SK-N-SH treated with all-trans-retinoic acid at 6 μM for 48 hours (cell line): ENCODE measurements at regions not wholly inside any gene's neighbourhood (a gene's known extent, or its start where the extent isn't known, plus 50 kb on each side); places are given as distances from the start of the nearest gene placed in this dataset.

ENCODE experiments used
- ARNTL ChIP-seq: fragments of 450-650 bp; formaldehyde crosslinking; IDR thresholded peaks from 2 replicates; pipeline ENCODE4 v1.5.0; 2020; ENCODE audit warnings: low read depth, mild to moderate bottlenecking, moderate library complexity, borderline replicate concordance
- ESRRG ChIP-seq: fragments of 250-450 bp; sonication (Bioruptor Pico); IDR thresholded peaks from 2 replicates; pipeline ENCODE4 v1.6.1; 2021; ENCODE audit warnings: mild to moderate bottlenecking
- ISL1 ChIP-seq: fragments of 250-450 bp; sonication (Bioruptor Pico); IDR thresholded peaks from 2 replicates; pipeline ENCODE4 v2.1.2; 2022; ENCODE audit warnings: mild to moderate bottlenecking, moderate library complexity
- OSR1 ChIP-seq: fragments of 250-450 bp; sonication (Bioruptor Pico); IDR thresholded peaks from 2 replicates; pipeline ENCODE4 v1.8.0; 2022; ENCODE audit warnings: moderate library complexity, mild to moderate bottlenecking, inconsistent platforms
- TOX ChIP-seq: fragments of 250-450 bp; sonication (Bioruptor Pico); IDR thresholded peaks from 2 replicates; pipeline ENCODE4 v1.8.0; 2021; ENCODE audit warnings: mild to moderate bottlenecking, moderate library complexity, borderline replicate concordance
- ZFP3 ChIP-seq: fragments of 250-450 bp; sonication (Bioruptor Pico); IDR thresholded peaks from 2 replicates; pipeline ENCODE4 v1.5.0; 2020; ENCODE audit warnings: mild to moderate bottlenecking, moderate library complexity
- ZFP30 ChIP-seq: fragments of 450-650 bp; formaldehyde crosslinking; IDR thresholded peaks from 2 replicates; pipeline ENCODE4 v1.5.0; 2022; ENCODE audit warnings: mild to moderate bottlenecking, moderate library complexity
- ZNF70 ChIP-seq: fragments of 450-650 bp; formaldehyde crosslinking; IDR thresholded peaks from 2 replicates; pipeline ENCODE4 v1.5.0; 2020; ENCODE audit warnings: mild to moderate bottlenecking, moderate library complexity
- TF ChIP-seq, protein P1 (sequence below): fragments of 250-450 bp; sonication (Bioruptor Pico); IDR thresholded peaks from 2 replicates; pipeline ENCODE4 v1.8.0; 2020; ENCODE audit warnings: mild to moderate bottlenecking, moderate library complexity, borderline replicate concordance
- TF ChIP-seq, protein P2 (sequence below): fragments of 250-450 bp; sonication (Bioruptor Pico); IDR thresholded peaks from 2 replicates; pipeline ENCODE4 v1.8.0; 2021; ENCODE audit warnings: low read depth, mild to moderate bottlenecking, moderate library complexity, borderline replicate concordance
- TF ChIP-seq, protein P3 (sequence below): fragments of 250-450 bp; sonication (Bioruptor Pico); IDR thresholded peaks from 2 replicates; pipeline ENCODE4 v1.5.1; 2020; ENCODE audit warnings: low read depth, mild to moderate bottlenecking, moderate library complexity
- TF ChIP-seq, protein P4 (sequence below): fragments of 250-450 bp; sonication (Bioruptor Pico); IDR thresholded peaks from 2 replicates; pipeline ENCODE4 v1.5.1; 2021; ENCODE audit warnings: mild to moderate bottlenecking, moderate library complexity

DNA sequence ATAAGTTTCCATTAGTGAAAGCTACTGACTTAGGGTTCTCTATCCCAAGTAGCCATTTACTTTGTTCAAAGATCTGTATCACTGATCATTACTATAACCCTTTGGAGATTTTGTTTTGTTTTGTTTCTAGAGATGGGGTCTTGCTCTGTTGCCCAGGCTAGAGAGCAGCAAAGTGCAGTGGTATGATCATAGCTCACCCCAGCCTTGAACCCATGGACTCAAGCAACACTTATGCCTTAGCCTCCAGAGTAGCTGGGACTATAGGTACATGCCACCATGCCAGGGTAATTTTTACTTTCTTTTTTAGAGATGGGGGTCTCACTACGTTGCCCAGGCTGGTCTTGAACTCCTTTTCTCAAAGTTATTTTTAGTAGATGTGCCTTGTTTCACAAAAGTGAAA is 154.7 kb downstream of the KCNJ2 start:
- TF ChIP-seq OSR1 (CRISPR knock-in tag) (no peak), ISL1 (CRISPR knock-in tag) (no peak), ZNF70 (CRISPR knock-in tag) (no peak), TOX (CRISPR knock-in tag) (no peak), ZFP3 (no peak), ARNTL (CRISPR knock-in tag) (no peak), ESRRG (no peak), ZFP30 (no peak)
- TF ChIP-seq, protein P1, sequence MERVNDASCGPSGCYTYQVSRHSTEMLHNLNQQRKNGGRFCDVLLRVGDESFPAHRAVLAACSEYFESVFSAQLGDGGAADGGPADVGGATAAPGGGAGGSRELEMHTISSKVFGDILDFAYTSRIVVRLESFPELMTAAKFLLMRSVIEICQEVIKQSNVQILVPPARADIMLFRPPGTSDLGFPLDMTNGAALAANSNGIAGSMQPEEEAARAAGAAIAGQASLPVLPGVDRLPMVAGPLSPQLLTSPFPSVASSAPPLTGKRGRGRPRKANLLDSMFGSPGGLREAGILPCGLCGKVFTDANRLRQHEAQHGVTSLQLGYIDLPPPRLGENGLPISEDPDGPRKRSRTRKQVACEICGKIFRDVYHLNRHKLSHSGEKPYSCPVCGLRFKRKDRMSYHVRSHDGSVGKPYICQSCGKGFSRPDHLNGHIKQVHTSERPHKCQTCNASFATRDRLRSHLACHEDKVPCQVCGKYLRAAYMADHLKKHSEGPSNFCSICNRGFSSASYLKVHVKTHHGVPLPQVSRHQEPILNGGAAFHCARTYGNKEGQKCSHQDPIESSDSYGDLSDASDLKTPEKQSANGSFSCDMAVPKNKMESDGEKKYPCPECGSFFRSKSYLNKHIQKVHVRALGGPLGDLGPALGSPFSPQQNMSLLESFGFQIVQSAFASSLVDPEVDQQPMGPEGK (CRISPR knock-in tag): no peak
- TF ChIP-seq, protein P2, sequence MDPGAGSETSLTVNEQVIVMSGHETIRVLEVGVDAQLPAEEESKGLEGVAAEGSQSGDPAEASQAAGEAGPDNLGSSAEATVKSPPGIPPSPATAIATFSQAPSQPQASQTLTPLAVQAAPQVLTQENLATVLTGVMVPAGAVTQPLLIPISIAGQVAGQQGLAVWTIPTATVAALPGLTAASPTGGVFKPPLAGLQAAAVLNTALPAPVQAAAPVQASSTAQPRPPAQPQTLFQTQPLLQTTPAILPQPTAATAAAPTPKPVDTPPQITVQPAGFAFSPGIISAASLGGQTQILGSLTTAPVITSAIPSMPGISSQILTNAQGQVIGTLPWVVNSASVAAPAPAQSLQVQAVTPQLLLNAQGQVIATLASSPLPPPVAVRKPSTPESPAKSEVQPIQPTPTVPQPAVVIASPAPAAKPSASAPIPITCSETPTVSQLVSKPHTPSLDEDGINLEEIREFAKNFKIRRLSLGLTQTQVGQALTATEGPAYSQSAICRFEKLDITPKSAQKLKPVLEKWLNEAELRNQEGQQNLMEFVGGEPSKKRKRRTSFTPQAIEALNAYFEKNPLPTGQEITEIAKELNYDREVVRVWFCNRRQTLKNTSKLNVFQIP (CRISPR knock-in tag): no peak
- TF ChIP-seq, protein P3, sequence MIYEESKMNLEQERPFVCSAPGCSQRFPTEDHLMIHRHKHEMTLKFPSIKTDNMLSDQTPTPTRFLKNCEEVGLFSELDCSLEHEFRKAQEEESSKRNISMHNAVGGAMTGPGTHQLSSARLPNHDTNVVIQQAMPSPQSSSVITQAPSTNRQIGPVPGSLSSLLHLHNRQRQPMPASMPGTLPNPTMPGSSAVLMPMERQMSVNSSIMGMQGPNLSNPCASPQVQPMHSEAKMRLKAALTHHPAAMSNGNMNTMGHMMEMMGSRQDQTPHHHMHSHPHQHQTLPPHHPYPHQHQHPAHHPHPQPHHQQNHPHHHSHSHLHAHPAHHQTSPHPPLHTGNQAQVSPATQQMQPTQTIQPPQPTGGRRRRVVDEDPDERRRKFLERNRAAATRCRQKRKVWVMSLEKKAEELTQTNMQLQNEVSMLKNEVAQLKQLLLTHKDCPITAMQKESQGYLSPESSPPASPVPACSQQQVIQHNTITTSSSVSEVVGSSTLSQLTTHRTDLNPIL: no peak
- TF ChIP-seq, protein P4, sequence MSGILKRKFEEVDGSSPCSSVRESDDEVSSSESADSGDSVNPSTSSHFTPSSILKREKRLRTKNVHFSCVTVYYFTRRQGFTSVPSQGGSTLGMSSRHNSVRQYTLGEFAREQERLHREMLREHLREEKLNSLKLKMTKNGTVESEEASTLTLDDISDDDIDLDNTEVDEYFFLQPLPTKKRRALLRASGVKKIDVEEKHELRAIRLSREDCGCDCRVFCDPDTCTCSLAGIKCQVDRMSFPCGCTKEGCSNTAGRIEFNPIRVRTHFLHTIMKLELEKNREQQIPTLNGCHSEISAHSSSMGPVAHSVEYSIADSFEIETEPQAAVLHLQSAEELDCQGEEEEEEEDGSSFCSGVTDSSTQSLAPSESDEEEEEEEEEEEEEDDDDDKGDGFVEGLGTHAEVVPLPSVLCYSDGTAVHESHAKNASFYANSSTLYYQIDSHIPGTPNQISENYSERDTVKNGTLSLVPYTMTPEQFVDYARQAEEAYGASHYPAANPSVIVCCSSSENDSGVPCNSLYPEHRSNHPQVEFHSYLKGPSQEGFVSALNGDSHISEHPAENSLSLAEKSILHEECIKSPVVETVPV (CRISPR knock-in tag): no peak
